Sigmoid colon (tissue), 6 donors: ENCODE measurements at regions not wholly inside any gene's neighbourhood (a gene's known extent, or its start where the extent isn't known, plus 50 kb on each side); places are given as distances from the start of the nearest gene placed in this dataset.

Experiments used
- DNase-seq: peaks from one replicate; pipeline ENCODE4 v3.0.0-alpha.2; 2019
- H3K27ac ChIP-seq, 4 donors: fragments of 200-600 bp; sonication (generic); one replicate each; pipeline ENCODE4 v1.5.1; 2016 to 2019; ENCODE audit warnings: mild to moderate bottlenecking in 1 of 4
- H3K27me3 ChIP-seq, 3 donors: fragments of 200-600 bp; sonication (generic); one replicate each; pipeline ENCODE4 v1.5.1; 2019; ENCODE audit warnings: mild to moderate bottlenecking in 1 of 3
- H3K36me3 ChIP-seq, 4 donors: fragments of 200-600 bp; sonication (generic); one replicate each; pipeline ENCODE4 v1.5.1; 2016 to 2019
- H3K4me1 ChIP-seq, 4 donors: fragments of 200-600 bp; sonication (generic); one replicate each; pipeline ENCODE4 v1.5.1; 2017 to 2019
- H3K4me3 ChIP-seq, 4 donors: fragments of 200-600 bp; sonication (generic); one replicate each; pipeline ENCODE4 v1.5.1; 2017 to 2019; ENCODE audit warnings: mild to moderate bottlenecking in 2 of 4, moderate library complexity in 1 of 4
- H3K9me3 ChIP-seq, 4 donors: fragments of 200-600 bp in 3 of 4; sonication (generic) in 3 of 4; one replicate each; pipeline versions ENCODE4 v1.5.1 to v1.6.1; 2013 to 2019
- CTCF ChIP-seq, 4 experiments: fragments of 450-650 bp in 3 of 4; fragments of 200-600 bp in 1 of 4; IDR thresholded peaks; one replicate each; pipeline ENCODE4 v1.5.1; 2016 to 2019; ENCODE audit warnings: antibody characterized with exemption in 4 of 4, mild to moderate bottlenecking in 3 of 4, moderate library complexity in 2 of 4
- EP300 ChIP-seq, 4 donors: sonication (generic); formaldehyde crosslinking; IDR thresholded peaks; one replicate each; pipeline ENCODE4 v1.6.1; 2017; ENCODE audit warnings: antibody characterized with exemption in 4 of 4
- POLR2A ChIP-seq, 2 donors: fragments of 450-650 bp; IDR thresholded peaks; one replicate each; pipeline ENCODE4 v1.6.1; 2016; ENCODE audit warnings: antibody characterized with exemption in 2 of 2, mild to moderate bottlenecking in 2 of 2, moderate library complexity in 2 of 2
- POLR2AphosphoS5 ChIP-seq, 4 donors: sonication (generic); formaldehyde crosslinking; IDR thresholded peaks; one replicate each; pipeline ENCODE4 v1.6.1; 2017; ENCODE audit warnings: antibody characterized with exemption in 4 of 4
- WGBS, 2 donors: extraction: QIAGEN DNeasy Blood & Tissue Kit; methylation state at CpG; one replicate each; pipeline ENCODE4 v1.1.7; 2013; 5-methylcytosine and 5-hydroxymethylcytosine counted together
- intact Hi-C: fragments of 100-400 bp; cut with DNase I; formaldehyde crosslinking; loops from one replicate; pipeline ENCODE4 v1.15.1; 2023
- donor health status: healthy with polysubstance abuse.
- donor health status: healthy.

DNA sequence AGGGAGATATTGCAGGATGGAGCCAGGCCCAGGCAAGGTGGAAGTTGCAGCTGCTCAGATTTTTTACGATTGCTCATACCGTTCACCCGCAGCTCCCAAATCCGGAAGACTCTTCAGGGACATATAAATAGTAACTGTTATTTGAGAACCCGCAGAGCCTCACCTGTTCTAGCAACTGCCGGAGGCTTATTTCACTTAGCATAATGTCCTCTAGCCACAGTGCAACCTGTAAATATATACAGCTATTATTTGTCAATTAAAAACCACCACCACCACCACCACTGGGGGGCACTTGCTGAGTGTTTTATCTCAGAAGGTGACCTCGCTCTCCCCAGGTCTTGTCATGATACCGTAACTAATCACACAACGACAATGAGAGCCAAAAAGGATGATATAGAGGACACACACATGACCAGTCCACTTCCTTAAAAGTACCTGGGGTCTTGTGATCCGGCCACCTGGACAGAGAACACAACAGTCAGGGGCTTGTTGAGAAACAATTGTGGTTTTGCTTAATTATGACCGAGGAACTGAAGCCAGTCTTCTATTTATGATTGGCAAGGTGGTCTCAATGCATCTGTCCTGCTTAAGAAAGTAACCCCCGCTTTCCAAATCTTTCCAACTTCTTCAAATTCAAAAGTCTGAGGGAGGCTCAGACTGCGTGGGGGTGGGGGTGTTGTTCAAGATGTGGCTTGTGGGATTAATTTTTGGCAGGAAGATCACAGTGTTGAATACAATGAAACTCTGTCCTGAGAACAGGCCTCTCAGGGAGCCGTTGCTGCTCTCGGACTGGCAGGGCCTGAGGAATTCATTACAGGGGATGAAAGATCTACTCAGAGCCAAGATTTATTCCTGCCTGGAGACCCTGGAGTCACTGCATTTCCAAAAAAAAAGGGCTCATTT lies 72.3 kb upstream of the PRNP start:
- intact Hi-C loops, result no loop called here
- no peaks in the 10 kb centered on the region for H3K9me3 ChIP-seq
- peaks cover 0 to 24% (median 19%) of the 10 kb centered on the region in 4 donors for H3K4me1 ChIP-seq
- no peak overlapping the region for H3K4me3 ChIP-seq
- TF ChIP-seq POLR2AphosphoS5 (IDR thresholded peaks at IDR 0.05) (peak in 1 of 4 donors; percentile 12), EP300 (IDR thresholded peaks at IDR 0.05) (no peak), POLR2A (IDR thresholded peaks at IDR 0.05) (no peak), CTCF (IDR thresholded peaks at IDR 0.05) (peak in 3 of 4 experiments; percentile 29 to 31 (median 30))
- H3K27me3 ChIP-seq, result no peaks in the 10 kb centered on the region
- 41 to 49% methylated on average over 15 of the region's 15 CpGs for WGBS, 2 donors
- DNase-seq, result no peak
- peak overlapping the region in 3 of 4 donors; percentile 58 to 68 (median 61) for H3K27ac ChIP-seq
- H3K36me3 ChIP-seq, result no peaks in the 10 kb centered on the region

- 78 to 87% methylated on average over 6 of the region's 6 CpGs for WGBS, 2 donors
- Histone ChIP-seq H3K4me3 (no peak overlapping the region), H3K27me3 (no peaks in the 10 kb centered on the region), H3K36me3 (no peaks in the 10 kb centered on the region), H3K9me3 (no peaks in the 10 kb centered on the region), H3K4me1 (peaks cover 0 to 24% (median 19%) of the 10 kb centered on the region in 4 donors), H3K27ac (peak overlapping the region in 3 of 4 donors; percentile 58 to 68 (median 61))
- no peak for DNase-seq
- TF ChIP-seq POLR2AphosphoS5 (IDR thresholded peaks at IDR 0.05) (no peak), CTCF (IDR thresholded peaks at IDR 0.05) (no peak), POLR2A (IDR thresholded peaks at IDR 0.05) (no peak), EP300 (IDR thresholded peaks at IDR 0.05) (no peak)
- intact Hi-C loops, result no loop called here
Measured at GRCh38 chr20:4613184-4613583, 73.1 kb upstream of the PRNP start.

DNA sequence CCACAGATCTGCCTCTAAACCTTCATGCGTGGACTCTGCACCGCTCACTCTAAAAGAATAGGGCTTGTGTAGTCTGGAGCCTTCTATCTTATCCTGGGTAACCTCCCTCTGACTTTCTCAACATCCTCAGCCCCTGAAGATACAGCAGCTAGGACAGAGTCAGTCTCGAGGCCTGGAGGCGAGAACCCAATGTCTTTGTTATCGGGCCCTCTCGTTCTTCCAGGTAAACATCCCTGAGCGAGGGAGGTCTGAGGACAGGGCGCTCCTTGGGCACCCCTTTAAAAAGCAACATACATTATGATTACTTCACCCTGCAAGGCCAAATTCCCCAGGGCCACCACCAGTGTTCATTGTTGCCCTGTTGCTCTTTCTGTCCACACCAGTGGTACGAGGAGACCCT lies 75.4 kb upstream of the PRNP start:
- no peaks in the 10 kb centered on the region for H3K36me3 ChIP-seq
- H3K27me3 ChIP-seq, result no peaks in the 10 kb centered on the region
- no peaks in the 10 kb centered on the region for H3K9me3 ChIP-seq
- no peak for DNase-seq
- TF ChIP-seq POLR2AphosphoS5 (IDR thresholded peaks at IDR 0.05) (no peak), EP300 (IDR thresholded peaks at IDR 0.05) (no peak), CTCF (IDR thresholded peaks at IDR 0.05) (no peak), POLR2A (IDR thresholded peaks at IDR 0.05) (no peak)
- no peak overlapping the region for H3K4me3 ChIP-seq
- no peak overlapping the region for H3K27ac ChIP-seq
- WGBS, 2 donors, result 92 to 94% methylated on average over 9 of the region's 9 CpGs
- intact Hi-C loops, result no loop called here
- peaks cover 0 to 40% (median 22%) of the 10 kb centered on the region in 4 donors for H3K4me1 ChIP-seq

- Histone ChIP-seq H3K27me3 (no peaks in the 10 kb centered on the region), H3K4me3 (no peak overlapping the region), H3K4me1 (peaks cover 0 to 49% (median 26%) of the 10 kb centered on the region in 4 donors), H3K27ac (no peak overlapping the region), H3K36me3 (no peaks in the 10 kb centered on the region), H3K9me3 (no peaks in the 10 kb centered on the region)
- 92 to 95% methylated on average over 5 of the region's 5 CpGs for WGBS, 2 donors
- intact Hi-C loops, result loop anchor here (5.0 to 10.0 kb wide), 2 partner anchors 348 to 925 kb away; partner anchors contain the start of gene ADAM33
- no peak for DNase-seq
- TF ChIP-seq POLR2AphosphoS5 (IDR thresholded peaks at IDR 0.05) (no peak), POLR2A (IDR thresholded peaks at IDR 0.05) (no peak), CTCF (IDR thresholded peaks at IDR 0.05) (no peak)
Measured at GRCh38 chr20:4609511-4609910, 76.7 kb upstream of the PRNP start.
